IMR-90 (cell line): ENCODE measurements at regions not wholly inside any gene's neighbourhood (a gene's known extent, or its start where the extent isn't known, plus 50 kb on each side); places are given as distances from the start of the nearest gene placed in this dataset.

ENCODE experiments used
- ATAC-seq: fragments of 200-7000 bp; cut with Tn5 transposase; 2 replicates; pipeline ENCODE4 v1.9.1; 2020; ENCODE audit warnings: low read depth, mild to moderate bottlenecking, moderate library complexity
- BruUV-seq: library from RNA; stranded (reverse); fragments of 400-500 nt; replicated peaks from 2 replicates; lab custom pipeline; 2021; lab: Mats Ljungman, UMichigan
- CTCF ChIA-PET: fragments of 300-600 bp; formaldehyde crosslinking; extraction: SDS; loops from one replicate; lab custom pipeline; 2021; ENCODE audit warnings: antibody characterized with exemption; lab: Yijun Ruan, JAX
- POLR2A ChIA-PET: fragments of 300-600 bp; sonication (Branson Sonifier 250); formaldehyde crosslinking; loops from one replicate; lab custom pipeline; 2022; ENCODE audit warnings: antibody characterized with exemption; ENCODE audit not compliant: unreplicated experiment; lab: Charles Lee
- DNase-seq: peaks from one replicate; pipeline ENCODE4 v3.0.0; 2013
- H2AFZ ChIP-seq: replicated peaks from 2 replicates; pipeline ENCODE3; 2013; ENCODE audit warnings: low read length, mild to moderate bottlenecking; ENCODE audit not compliant: poor library complexity
- H2AK5ac ChIP-seq: 2 replicates; pipeline ENCODE4 v1.6.1; 2013; ENCODE audit warnings: low read depth, low read length, inconsistent platforms
- H2AK9ac ChIP-seq: replicated peaks from 2 replicates; pipeline ENCODE3; 2013; ENCODE audit warnings: mild to moderate bottlenecking, low read depth, low read length, moderate library complexity; ENCODE audit not compliant: poor library complexity
- H2BK120ac ChIP-seq: 2 replicates; pipeline ENCODE4 v1.6.1; 2013; ENCODE audit warnings: low read depth, low read length, inconsistent platforms
- H2BK15ac ChIP-seq: 3 replicates; pipeline ENCODE4 v1.6.1; 2013; ENCODE audit warnings: low read depth, low read length, inconsistent platforms
- H2BK20ac ChIP-seq: 2 replicates; pipeline ENCODE4 v1.6.1; 2013; ENCODE audit warnings: low read depth, mild to moderate bottlenecking, inconsistent platforms, low read length, moderate library complexity
- H2BK5ac ChIP-seq: 2 replicates; pipeline ENCODE4 v1.6.1; 2013; ENCODE audit warnings: mild to moderate bottlenecking, low read depth, low read length, inconsistent platforms; ENCODE audit not compliant: poor library complexity, severe bottlenecking
- H3K14ac ChIP-seq: replicated peaks from 2 replicates; pipeline ENCODE4 v1.6.1; 2013; ENCODE audit warnings: low read depth, low read length, inconsistent platforms
- H3K18ac ChIP-seq: 2 replicates; pipeline ENCODE4 v1.6.1; 2013; ENCODE audit warnings: low read depth, low read length, control low read depth
- H3K23ac ChIP-seq: 2 replicates; pipeline ENCODE4 v1.6.1; 2013; ENCODE audit warnings: low read depth, low read length, inconsistent platforms
- H3K27ac ChIP-seq: 2 replicates; pipeline ENCODE4 v1.5.1; 2013; ENCODE audit warnings: mild to moderate bottlenecking, control low read depth, low read length; ENCODE audit not compliant: insufficient read depth
- H3K27me3 ChIP-seq: 2 replicates; pipeline ENCODE4 v1.6.1; 2013; ENCODE audit warnings: low read length; ENCODE audit not compliant: control insufficient read depth, insufficient read depth
- H3K36me3 ChIP-seq: 2 replicates; pipeline ENCODE4 v1.6.1; 2013; ENCODE audit warnings: low read length, mixed read lengths; ENCODE audit not compliant: control insufficient read depth, insufficient read depth
- H3K4ac ChIP-seq: 2 replicates; pipeline ENCODE4 v1.6.1; 2013; ENCODE audit warnings: low read depth, low read length, inconsistent platforms
- H3K4me1 ChIP-seq: 2 replicates; pipeline ENCODE4 v1.6.1; 2013; ENCODE audit warnings: low read length, mixed read lengths; ENCODE audit not compliant: control insufficient read depth, insufficient read depth
- H3K4me2 ChIP-seq: 2 replicates; pipeline ENCODE4 v1.6.1; 2013; ENCODE audit warnings: low read depth, mild to moderate bottlenecking, control low read depth, low read length, moderate library complexity
- H3K4me3 ChIP-seq: 2 replicates; pipeline ENCODE4 v1.5.1; 2013; ENCODE audit warnings: low read depth, mild to moderate bottlenecking, control low read depth, low read length, moderate library complexity; ENCODE audit not compliant: insufficient read depth
- H3K56ac ChIP-seq: 2 replicates; pipeline ENCODE4 v1.6.1; 2013; ENCODE audit warnings: low read length, inconsistent platforms; ENCODE audit not compliant: insufficient read depth; ENCODE audit errors: extremely low read depth
- H3K79me1 ChIP-seq, 2 experiments: 2 replicates each; pipeline ENCODE4 v1.6.1; 2013; ENCODE audit warnings: low read length in 2 of 2, inconsistent platforms in 1 of 2, low read depth in 1 of 2
- H3K9ac ChIP-seq: 2 replicates; pipeline ENCODE4 v1.6.1; 2013; ENCODE audit warnings: low read depth, low read length, control low read depth
- H3K9me1 ChIP-seq: 2 replicates; pipeline ENCODE4 v1.6.1; 2013; ENCODE audit warnings: low read length, inconsistent platforms; ENCODE audit not compliant: insufficient read depth
- H3K9me3 ChIP-seq: 2 replicates; pipeline ENCODE4 v1.6.1; 2013; ENCODE audit warnings: low read length; ENCODE audit not compliant: control insufficient read depth, insufficient read depth
- H4K20me1 ChIP-seq: 2 replicates; pipeline ENCODE4 v1.6.1; 2013; ENCODE audit warnings: low read length, inconsistent platforms; ENCODE audit not compliant: insufficient read depth
- H4K5ac ChIP-seq: 2 replicates; pipeline ENCODE4 v1.6.1; 2013; ENCODE audit warnings: mild to moderate bottlenecking, low read depth, low read length, control low read depth
- H4K8ac ChIP-seq, 2 experiments: 2 replicates each; pipeline ENCODE4 v1.6.1; 2013; ENCODE audit warnings: low read depth in 2 of 2, low read length in 2 of 2, control low read depth in 1 of 2, inconsistent platforms in 1 of 2
- H4K91ac ChIP-seq: 2 replicates; pipeline ENCODE4 v1.6.1; 2013; ENCODE audit warnings: low read depth, low read length, inconsistent platforms; ENCODE audit not compliant: insufficient read depth
- CHD1 ChIP-seq: IDR thresholded peaks from 2 replicates; pipeline ENCODE4 v1.6.1; 2012; ENCODE audit warnings: low read depth, low read length, improper control_type of control experiment
- CTCF ChIP-seq: conservative IDR thresholded peaks from 2 replicates; pipeline ENCODE4 v1.5.1; 2012; ENCODE audit warnings: mild to moderate bottlenecking, low read depth, low read length, improper control_type of control experiment
- ELK1 ChIP-seq: fragments of 150-350 bp; IDR thresholded peaks from 2 replicates; pipeline ENCODE4 v1.6.1; 2016; ENCODE audit warnings: low read depth, mild to moderate bottlenecking, low read length, moderate library complexity, borderline replicate concordance
- MAFK ChIP-seq: IDR thresholded peaks from 2 replicates; pipeline ENCODE4 v1.6.1; 2012; ENCODE audit warnings: low read depth, low read length, improper control_type of control experiment
- NFE2L2 ChIP-seq: fragments of 150-350 bp; IDR thresholded peaks from 2 replicates; pipeline ENCODE4 v1.6.1; 2016; ENCODE audit warnings: low read depth, mild to moderate bottlenecking, low read length
- RFX5 ChIP-seq: IDR thresholded peaks from 2 replicates; pipeline ENCODE4 v1.8.0; 2012; ENCODE audit warnings: low read depth, mild to moderate bottlenecking, low read length, moderate library complexity
- SMC3 ChIP-seq: fragments of 150-350 bp; IDR thresholded peaks from 2 replicates; pipeline ENCODE4 v1.6.1; 2016; ENCODE audit warnings: low read depth, mild to moderate bottlenecking, antibody characterized with exemption, low read length, moderate library complexity
- WGBS, 2 experiments: methylation state at CpG; one replicate each; pipeline versions ENCODE4 v1.1.5 to v1.1.7; 2013; ENCODE audit warnings: missing lambda C conversion rate in 2 of 2; ENCODE audit not compliant: insufficient read length in 1 of 2; ENCODE audit errors: extremely low coverage in 2 of 2; 5-methylcytosine and 5-hydroxymethylcytosine counted together
- dilution Hi-C: fragments of 300-500 bp; cut with HindIII; formaldehyde crosslinking; loops from one replicate; pipeline ENCODE4 v1.14.3; 2018; ENCODE audit warnings: low sequenced_read_pairs; ENCODE audit not compliant: unreplicated experiment
- in situ Hi-C: fragments of 300-500 bp; cut with MboI; formaldehyde crosslinking; loops from 3 replicates; pipeline ENCODE4 v1.14.3; 2019; ENCODE audit warnings: low sequenced_read_pairs, inconsistent platforms, mixed read lengths
- intact Hi-C: fragments of 100-400 bp; cut with micrococcal nuclease; formaldehyde crosslinking; loops from 2 replicates; pipeline ENCODE4 v1.10.0; 2022

- no CpG with 5 or more reads among the region's 2 CpGs for WGBS, 2 experiments
These were observed 77.0 kb upstream of the GRIP1 start for GRCh38 chr12:66755727-66756395.

More at GRCh38 chr12:66755727-66756395, 77.0 kb upstream of the GRIP1 start:
- Histone ChIP-seq H4K91ac (no peak overlapping the region), H2AK9ac (no peak overlapping the region), H2BK20ac (no peak overlapping the region), H2AFZ (no peak overlapping the region), H3K14ac (no peak overlapping the region), H2BK5ac (no peak overlapping the region), H3K23ac (no peak overlapping the region), H3K4me2 (no peak overlapping the region), H3K9me1 (no peaks in the 10 kb centered on the region), H3K27me3 (no peaks in the 10 kb centered on the region), H4K20me1 (no peaks in the 10 kb centered on the region), H4K8ac (no peak overlapping the region), H3K18ac (no peak overlapping the region), H3K36me3 (no peaks in the 10 kb centered on the region), H3K56ac (no peak overlapping the region), H4K5ac (no peak overlapping the region), H3K4ac (no peak overlapping the region), H3K9ac (no peak overlapping the region), H3K9me3 (no peaks in the 10 kb centered on the region), H3K4me3 (no peak overlapping the region), H3K4me1 (no peaks in the 10 kb centered on the region), H3K79me1 (no peaks in the 10 kb centered on the region), H3K27ac (no peak overlapping the region), H2AK5ac (no peak overlapping the region), H2BK15ac (no peak overlapping the region), H2BK120ac (no peak overlapping the region)
- intact Hi-C loops (no loop called here), in situ Hi-C loops (no loop called here), dilution Hi-C loops (no loop called here)
- CTCF ChIA-PET: no interaction called here
- BruUV-seq: no TSS peak
- ATAC-seq: no peak
- POLR2A ChIA-PET: no interaction called here
- DNase-seq: no peak
- no peak for TF ChIP-seq RFX5
- no peak for TF ChIP-seq NFE2L2
- no peak for TF ChIP-seq CTCF
- no peak for TF ChIP-seq CHD1
- no peak for TF ChIP-seq MAFK
- TF ChIP-seq ELK1: no peak
- no peak for TF ChIP-seq SMC3
